Skeletal muscle cell (primary cell): ENCODE measurements at regions not wholly inside any gene's neighbourhood (a gene's known extent, or its start where the extent isn't known, plus 50 kb on each side); places are given as distances from the start of the nearest gene placed in this dataset.
A peak's percentile ranks its signal among the peaks of the same experiment; 100 is the strongest.
"Not testable (repeated sequence)": the region's sequence is repeated elsewhere in the genome, so short reads cannot be mapped to it uniquely, and the experiment has no call there.

Experiments used
- DNase-seq: peaks from one replicate; pipeline ENCODE4 v3.0.0-alpha.2; 2010; ENCODE audit warnings: low read depth
- H3K4me3 ChIP-seq: 2 replicates; pipeline ENCODE4 v1.5.1; 2011; ENCODE audit warnings: low read depth, mild to moderate bottlenecking, control low read depth, low read length, moderate library complexity

DNA sequence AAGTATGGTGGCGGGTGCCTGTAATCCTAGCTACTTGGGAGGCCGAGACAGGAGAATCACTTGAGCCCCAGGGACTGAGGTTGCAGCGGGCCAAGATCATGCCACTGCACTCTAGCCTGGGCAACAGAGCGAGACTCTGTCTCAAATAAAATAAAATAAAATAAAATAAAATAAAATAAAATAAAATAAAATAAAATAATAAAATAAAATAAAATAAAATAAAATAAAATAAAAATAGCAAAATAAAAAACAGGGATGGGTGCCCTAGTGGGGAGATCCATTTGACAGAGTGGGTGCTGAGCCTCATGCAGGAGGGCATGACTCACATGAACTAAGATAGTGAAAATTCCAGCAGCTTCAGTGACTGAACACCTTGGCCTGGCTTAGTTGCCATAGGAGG, 460.7 kb downstream of the PLPP3 start:
- not testable (repeated sequence) for DNase-seq, H3K4me3 ChIP-seq

GRCh38 chr1:56115701-56116100, 463.7 kb downstream of the PLPP3 start:
- H3K4me3 ChIP-seq, result no peak overlapping the region
- DNase-seq, result no peak

DNA sequence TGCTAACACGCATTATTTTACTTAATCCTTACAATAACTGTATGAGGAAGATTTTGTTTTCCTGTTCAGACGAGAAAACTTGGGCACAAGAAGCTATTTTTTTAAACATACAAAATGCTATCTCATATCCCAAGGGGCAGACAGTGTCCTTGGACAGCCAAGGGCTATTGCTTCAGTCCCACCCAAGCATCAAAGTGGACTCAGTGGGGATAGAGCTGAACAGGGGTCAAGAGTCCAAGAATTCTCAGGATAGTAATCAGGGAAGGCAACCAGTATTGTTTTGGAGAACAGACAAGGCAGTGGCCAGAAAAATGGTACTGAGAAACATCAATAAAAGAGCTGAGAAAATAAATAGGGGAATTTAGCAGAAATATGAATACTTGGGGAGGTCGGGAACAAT, 465.7 kb downstream of the PLPP3 start:
- no peak for DNase-seq
- no peak overlapping the region for H3K4me3 ChIP-seq

GRCh38 chr1:56107275-56107638, 472.1 kb downstream of the PLPP3 start:
- DNase-seq, result no peak
- H3K4me3 ChIP-seq, result no peak overlapping the region

DNA sequence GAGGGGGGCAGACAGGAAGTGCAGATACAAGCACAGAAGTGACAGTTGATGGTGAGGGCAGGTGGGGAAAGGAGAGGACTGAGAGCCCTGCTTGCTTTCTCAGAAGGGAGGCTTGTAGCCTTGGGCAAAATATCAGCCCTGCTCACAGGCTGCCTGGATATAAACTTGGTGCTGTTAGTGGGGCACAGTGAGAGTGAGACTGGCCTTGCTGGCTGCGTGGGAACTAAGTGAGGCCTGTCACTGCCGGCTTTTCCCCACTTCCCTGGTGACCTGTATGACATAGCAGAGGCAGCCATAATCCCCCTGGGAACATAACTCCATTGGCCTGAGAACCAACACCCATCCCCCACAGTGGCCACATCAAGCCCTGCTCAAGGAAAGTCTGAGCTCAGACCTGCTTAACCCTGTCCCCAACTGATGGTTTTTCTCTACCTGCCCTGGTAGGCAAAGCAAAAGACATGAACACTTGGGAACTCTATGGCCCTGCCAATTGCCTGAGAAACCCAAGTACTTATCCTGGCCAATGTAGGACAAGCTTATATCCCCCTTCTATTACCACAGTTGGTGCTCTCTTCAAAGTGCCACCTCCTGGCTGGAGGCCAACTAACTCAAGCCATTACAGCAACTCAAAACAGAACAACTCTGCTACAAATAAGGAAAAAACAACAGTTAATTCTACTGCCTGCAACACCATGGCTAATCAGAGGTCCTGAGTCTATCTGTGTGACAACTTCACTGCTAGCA, 472.7 kb downstream of the PLPP3 start:
- H3K4me3 ChIP-seq, result no peak overlapping the region
- DNase-seq, result no peak

DNA sequence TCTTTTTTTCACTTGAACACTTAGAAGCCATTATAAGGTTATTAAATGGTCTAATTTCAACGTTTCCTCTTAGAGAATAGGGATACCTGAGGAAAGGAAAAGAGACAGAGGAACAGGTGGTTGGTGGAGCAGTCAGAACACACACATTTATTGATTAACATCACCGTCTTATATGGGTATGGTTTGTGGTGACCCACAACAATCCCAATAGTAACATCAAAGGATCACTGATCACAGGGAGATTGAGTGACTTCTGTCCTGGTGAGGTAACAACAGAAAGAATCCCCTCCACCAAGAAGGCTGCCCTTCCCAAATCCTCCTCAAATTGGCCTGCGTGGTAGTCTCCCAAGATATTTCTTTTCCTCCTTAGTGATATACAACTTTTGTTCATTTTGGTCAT, 474.0 kb downstream of the PLPP3 start:
- H3K4me3 ChIP-seq, result no peak overlapping the region
- no peak for DNase-seq

DNA sequence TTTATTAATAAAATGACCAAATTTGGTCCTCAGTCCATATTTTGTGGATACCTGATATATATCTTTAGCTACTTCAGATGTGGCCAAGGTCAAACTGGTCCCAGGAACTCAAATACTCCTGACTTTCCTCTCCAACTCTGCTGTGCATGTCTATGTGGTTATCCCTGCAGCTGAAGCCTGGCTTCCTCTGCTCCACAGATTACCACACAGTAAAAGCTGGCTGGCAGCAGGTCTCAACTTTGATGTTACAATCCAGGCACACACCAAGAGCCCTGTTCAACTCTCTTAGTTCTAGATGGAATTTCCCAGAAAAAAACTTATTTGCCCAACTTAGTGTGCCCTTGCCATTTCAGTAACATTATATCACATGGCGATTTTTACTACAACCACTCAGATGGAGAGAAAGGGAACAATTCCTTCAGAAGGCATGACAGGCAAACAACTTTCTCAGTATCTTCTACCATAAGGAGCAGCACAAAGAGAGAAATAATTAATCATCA, 479.5 kb downstream of the PLPP3 start:
- no peak overlapping the region for H3K4me3 ChIP-seq
- DNase-seq, result no peak

DNA sequence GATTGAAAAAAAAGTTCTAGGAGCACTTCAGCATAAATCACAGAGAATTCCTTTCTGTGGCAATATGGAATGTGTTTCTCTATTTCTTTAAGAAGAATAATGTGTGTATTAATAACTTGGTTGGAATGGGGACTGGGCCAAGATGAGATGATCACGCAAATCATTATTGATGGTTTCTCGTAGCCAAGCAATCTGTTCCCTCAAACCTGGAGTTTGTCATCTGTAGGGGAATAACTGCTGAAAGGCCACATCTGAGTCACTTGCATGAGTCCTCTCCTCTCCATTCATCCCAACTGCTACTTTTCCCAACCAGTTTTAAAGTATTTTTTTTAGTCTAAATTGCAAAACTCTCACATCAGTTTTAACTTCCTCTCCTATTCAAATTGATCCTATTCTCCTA, 480.4 kb downstream of the PLPP3 start:
- no peak overlapping the region for H3K4me3 ChIP-seq
- DNase-seq, result peak; percentile 72

- no peak overlapping the region for H3K4me3 ChIP-seq
- DNase-seq, result no peak
These were observed 481.6 kb downstream of the PLPP3 start for GRCh38 chr1:56097713-56098112.

DNA sequence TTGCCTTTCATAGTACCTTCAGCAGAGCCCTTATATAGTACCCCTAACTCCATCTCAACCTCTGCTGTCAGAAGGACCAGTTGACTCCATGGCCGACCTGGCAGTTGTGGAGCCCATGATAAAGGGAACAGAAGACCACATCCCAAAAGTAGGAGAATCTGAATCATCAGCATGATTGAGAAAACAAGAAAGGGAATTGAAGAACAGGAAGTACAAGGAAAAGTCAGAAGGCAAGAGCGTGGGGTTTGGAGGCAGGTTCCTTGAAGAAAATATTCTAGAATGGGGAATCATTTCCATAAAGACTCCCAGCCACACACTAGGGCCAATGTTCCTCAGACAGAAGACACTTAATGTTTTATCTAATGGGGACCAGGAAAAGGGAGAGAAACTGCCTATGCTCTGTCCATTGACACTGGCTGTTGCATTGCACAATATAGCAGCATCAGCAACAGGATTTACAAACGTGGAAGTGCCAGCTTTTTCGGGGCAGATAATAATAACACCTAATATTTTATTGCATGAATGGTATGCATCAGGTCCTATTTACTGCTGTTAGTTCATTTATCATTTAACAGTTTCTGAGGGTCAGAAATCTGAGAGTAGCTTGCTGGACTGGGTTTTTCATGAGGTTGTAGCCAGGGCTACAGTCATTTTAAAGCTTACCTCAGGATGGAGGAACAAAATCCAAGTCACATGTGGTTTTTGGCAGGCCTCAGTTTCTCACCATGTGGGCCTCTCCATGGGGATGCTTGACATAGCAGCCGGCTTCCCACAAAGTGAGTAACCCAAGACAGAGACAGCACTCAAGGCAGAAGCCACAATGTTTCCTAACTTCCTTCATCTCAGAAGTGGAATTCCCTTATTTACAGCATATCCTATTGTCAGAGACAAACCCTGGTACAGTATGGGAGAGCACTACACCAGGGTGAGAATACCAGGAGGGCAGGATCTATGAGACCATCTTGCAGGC, 483.4 kb downstream of the PLPP3 start:
- H3K4me3 ChIP-seq, result no peak overlapping the region
- DNase-seq, result peak; percentile 92

DNA sequence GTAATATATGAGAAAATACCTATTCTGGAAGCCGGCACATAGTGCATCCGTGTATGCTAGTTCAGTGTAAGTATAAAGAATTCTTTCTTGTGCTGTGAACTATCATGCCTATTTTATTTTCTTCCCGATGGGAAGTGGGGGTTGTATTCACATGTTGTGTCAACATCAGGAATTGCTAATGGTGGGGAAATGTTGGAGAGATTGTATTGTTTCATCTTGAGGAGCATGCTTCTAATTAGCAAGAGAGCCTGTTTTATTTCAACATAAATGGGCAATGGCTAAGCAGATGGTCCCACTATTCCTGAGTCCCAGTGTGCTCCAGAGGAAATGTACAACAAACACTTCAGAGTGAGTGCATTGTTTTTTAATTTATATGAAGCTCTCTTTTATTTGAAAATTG, 485.2 kb downstream of the PLPP3 start:
- DNase-seq, result no peak

GRCh38 chr1:56092684-56093570, 486.4 kb downstream of the PLPP3 start:
- H3K4me3 ChIP-seq, result no peak overlapping the region
- DNase-seq, result no peak

More for the DNA sequence above, 485.2 kb downstream of the PLPP3 start:
- no peak overlapping the region for H3K4me3 ChIP-seq

DNA sequence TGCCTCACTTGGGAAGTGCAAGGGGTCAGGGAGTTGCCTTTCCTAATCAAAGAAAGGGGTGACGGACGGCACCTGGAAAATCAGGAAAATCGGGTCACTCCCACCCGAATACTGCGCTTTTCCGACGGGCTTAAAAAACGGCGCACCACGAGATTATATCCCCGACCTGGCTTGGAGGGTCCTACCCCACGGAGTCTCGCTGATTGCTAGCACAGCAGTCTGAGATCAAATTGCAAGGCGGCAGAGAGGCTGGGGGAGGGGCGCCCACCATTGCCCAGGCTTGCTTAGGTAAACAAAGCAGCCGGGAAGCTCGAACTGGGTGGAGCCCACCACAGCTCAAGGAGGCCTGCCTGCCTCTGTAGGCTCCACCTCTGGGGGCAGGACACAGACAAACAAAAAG, 489.5 kb downstream of the PLPP3 start:
- not testable (repeated sequence) for DNase-seq, H3K4me3 ChIP-seq

DNA sequence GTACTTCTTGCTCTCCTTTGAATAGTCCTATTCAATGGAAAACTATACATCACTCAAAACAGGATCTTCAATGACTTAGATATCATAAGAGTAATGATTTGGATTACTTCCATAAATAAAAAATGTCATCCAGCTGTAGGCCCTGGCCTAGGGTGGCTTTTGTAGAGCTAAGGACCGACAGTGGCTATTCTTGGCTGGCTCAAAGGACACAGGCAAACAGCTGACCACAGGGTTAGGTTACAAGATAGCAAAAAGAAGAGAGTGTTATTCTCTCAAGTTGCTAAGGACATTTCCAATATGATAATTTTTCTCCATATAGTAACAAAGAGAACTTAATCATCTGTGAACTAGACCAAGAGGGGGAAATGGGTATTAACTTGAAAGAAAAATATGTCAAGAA, 495.1 kb downstream of the PLPP3 start:
- no peak for DNase-seq
- no peak overlapping the region for H3K4me3 ChIP-seq

GRCh38 chr1:56081736-56082135, 497.6 kb downstream of the PLPP3 start:
- H3K4me3 ChIP-seq, result no peak overlapping the region
- DNase-seq, result no peak

- no peak overlapping the region for H3K4me3 ChIP-seq
- peak; percentile 69 for DNase-seq
These were observed 498.2 kb downstream of the PLPP3 start for GRCh38 chr1:56081173-56081572.

DNA sequence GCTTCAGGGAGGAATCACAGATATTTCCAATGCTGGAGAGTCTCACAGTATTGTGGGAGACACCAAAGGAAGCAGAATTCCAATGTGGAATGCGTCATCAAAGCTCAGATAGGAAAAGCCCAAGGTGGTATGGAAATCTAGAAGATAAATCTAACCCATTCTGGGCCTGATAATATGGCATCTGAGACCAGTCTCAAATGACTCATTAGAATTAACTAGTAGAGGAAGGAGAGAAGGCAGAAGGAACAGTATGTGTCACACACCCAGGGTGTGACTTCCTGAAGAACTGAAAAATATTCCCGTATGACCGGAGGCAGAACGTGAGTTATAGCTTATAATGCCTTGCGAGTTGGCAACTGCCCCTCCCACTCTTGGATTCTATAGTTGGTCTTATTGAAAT, 499.2 kb downstream of the PLPP3 start:
- DNase-seq, result no peak

DNA sequence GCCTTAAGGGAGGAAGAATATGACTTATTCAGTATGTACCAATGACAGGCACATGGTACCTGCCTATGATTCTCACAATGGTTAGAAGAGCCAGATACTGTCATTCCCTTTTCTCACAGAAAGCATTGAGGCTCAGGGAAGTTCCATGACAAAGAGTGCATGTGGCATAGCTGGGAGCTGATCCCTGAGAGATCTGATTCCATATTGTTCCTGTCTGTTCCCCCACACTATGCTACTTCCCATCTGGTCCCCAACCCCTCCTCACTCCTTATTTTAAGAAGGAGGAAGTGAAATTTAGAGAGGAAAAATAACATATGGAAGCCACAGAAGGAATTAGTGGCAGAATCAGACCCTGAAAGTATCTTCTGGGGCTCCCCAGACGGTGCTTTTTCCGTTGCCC, 500.0 kb downstream of the PLPP3 start:
- no peak for DNase-seq
- H3K4me3 ChIP-seq, result no peak overlapping the region

More for the DNA sequence above, 499.2 kb downstream of the PLPP3 start:
- H3K4me3 ChIP-seq, result no peak overlapping the region

DNA sequence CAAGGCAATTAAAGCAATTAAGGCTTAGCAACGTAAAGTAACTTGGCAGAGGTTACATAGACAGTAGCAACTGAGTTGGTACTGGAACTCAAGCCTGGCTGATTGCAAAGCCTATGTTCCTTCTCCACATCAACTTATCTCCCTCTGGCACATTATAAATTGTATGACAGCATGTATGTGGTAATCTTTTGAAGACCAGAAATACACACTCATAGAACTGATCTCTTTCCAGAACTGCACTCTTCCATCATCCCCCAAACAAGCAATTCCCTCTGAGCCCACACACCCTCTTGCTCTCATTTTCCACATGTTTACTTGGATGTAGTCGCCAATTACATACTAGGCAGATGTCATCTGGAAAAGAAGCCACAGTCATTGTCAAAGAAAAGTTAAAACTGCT, 502.2 kb downstream of the PLPP3 start:
- no peak for DNase-seq
- no peak overlapping the region for H3K4me3 ChIP-seq
